ENCODE measurements at regions not wholly inside any gene's neighbourhood (a gene's known extent, or its start where the extent isn't known, plus 50 kb on each side); places are given as distances from the start of the nearest gene placed in this dataset.
"Not testable (repeated sequence)": the region's sequence is repeated elsewhere in the genome, so short reads cannot be mapped to it uniquely, and the experiment has no call there.

DNA sequence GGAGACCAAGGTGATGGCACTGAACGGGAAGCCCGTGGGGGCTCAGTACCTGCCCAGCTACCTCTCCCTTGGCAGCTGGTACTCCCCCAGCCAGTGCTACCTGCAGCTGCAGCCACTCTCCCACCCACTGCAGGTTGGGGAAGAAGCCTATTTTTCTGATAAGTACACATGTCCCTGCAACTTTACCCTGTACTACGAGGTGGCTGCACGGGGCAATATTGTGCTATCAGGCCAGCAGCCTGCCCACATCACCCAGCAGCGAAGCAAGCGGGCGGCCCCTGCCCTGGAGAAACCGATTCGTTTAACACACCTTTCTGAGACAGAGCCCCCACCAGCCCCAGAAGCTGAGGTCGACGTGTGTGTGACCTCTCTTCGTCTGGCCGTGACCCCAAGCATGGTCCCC lies 1246.2 kb upstream of the PHF14 start:
- H3K4me1 ChIP-seq (ENCODE audit: low read length); H3F3A ChIP-seq (ENCODE audit: insufficient read depth, low read length); H3K79me2 ChIP-seq (ENCODE audit: low read length); H3K36me3 ChIP-seq (replicated peaks; ENCODE audit: insufficient read depth, low read length); H3K27ac ChIP-seq (ENCODE audit: low read length); H4K20me1 ChIP-seq (ENCODE audit: insufficient read depth, low read length); H2AFZ ChIP-seq (ENCODE audit: low read length); H3K9ac ChIP-seq (ENCODE audit: low read length); DNase-seq; H3K9me3 ChIP-seq (replicated peaks; ENCODE audit: insufficient read depth, low read length); H3K4me3 ChIP-seq (ENCODE audit: low read length); H3K27me3 ChIP-seq (replicated peaks; ENCODE audit: insufficient read depth, low read length); H3K4me2 ChIP-seq (ENCODE audit: low read depth, low read length); H3K9me2 ChIP-seq (replicated peaks; ENCODE audit: insufficient read depth, low read length): not testable (repeated sequence)

DNA sequence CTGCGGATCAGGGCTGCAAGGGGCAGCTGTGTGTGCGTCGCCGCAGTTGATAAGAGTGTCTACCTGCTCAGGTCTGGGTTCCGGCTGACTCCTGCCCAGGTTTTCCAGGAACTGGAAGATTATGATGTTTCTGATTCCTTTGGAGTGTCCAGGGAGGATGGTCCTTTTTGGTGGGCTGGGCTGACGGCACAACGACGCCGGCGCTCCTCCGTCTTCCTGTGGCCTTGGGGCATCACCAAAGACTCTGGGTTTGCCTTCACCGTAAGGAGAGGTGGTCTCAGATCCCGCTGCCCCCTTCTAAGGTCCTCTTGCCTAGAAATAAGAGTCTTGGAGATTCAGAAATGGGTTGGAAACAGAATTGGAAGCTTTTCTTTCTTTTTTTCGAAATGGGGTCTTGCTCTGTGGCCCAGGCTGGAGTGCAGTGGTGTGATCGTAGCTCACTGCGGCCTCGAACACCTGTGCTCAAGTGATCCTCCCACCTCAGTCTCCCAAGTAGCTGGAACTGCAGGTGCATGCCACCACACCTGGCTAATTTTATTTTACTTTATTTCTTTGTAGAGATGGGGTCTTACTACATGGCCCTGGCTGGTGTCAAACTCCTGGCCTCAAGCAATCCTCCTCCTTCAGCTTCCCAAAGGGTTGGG lies 1245.5 kb upstream of the PHF14 start:
- not testable (repeated sequence) for H3K36me3 ChIP-seq (replicated peaks; ENCODE audit: insufficient read depth, low read length); H3K79me2 ChIP-seq (ENCODE audit: low read length); H4K20me1 ChIP-seq (ENCODE audit: insufficient read depth, low read length); H3F3A ChIP-seq (ENCODE audit: insufficient read depth, low read length); H3K27ac ChIP-seq (ENCODE audit: low read length); H3K4me1 ChIP-seq (ENCODE audit: low read length); DNase-seq; H3K27me3 ChIP-seq (replicated peaks; ENCODE audit: insufficient read depth, low read length); H3K4me3 ChIP-seq (ENCODE audit: low read length); H2AFZ ChIP-seq (ENCODE audit: low read length); H3K9ac ChIP-seq (ENCODE audit: low read length); H3K4me2 ChIP-seq (ENCODE audit: low read depth, low read length); H3K9me2 ChIP-seq (replicated peaks; ENCODE audit: insufficient read depth, low read length); H3K9me3 ChIP-seq (replicated peaks; ENCODE audit: insufficient read depth, low read length)

DNA sequence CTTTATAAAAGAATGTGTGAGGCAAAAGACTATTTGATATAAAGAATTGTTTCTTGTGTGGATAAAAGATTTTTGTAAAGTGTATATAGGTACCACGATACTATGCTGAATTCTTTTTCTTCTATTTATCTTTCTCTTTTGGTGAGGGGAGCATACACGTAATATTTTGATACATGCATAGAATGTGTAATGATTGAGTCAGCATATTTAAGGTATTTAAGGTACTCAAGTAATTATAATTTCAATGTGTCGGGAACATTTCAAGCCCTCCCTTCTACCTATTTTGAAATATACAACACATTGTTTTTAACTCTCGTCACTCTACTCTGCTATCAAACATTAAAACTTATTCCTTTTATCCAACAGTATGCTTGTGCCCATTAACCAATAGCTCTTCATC lies 1221.6 kb upstream of the PHF14 start:
- H3K9ac ChIP-seq (ENCODE audit: low read length), result no peak overlapping the region
- no peak overlapping the region for H3K4me3 ChIP-seq (ENCODE audit: low read length)
- H3K4me2 ChIP-seq (ENCODE audit: low read depth, low read length), result no peak overlapping the region
- TF ChIP-seq EZH2 (optimal IDR thresholded peaks at IDR 0.05; ENCODE audit: low read depth, low read length), result no peak
- TF ChIP-seq, protein P1, sequence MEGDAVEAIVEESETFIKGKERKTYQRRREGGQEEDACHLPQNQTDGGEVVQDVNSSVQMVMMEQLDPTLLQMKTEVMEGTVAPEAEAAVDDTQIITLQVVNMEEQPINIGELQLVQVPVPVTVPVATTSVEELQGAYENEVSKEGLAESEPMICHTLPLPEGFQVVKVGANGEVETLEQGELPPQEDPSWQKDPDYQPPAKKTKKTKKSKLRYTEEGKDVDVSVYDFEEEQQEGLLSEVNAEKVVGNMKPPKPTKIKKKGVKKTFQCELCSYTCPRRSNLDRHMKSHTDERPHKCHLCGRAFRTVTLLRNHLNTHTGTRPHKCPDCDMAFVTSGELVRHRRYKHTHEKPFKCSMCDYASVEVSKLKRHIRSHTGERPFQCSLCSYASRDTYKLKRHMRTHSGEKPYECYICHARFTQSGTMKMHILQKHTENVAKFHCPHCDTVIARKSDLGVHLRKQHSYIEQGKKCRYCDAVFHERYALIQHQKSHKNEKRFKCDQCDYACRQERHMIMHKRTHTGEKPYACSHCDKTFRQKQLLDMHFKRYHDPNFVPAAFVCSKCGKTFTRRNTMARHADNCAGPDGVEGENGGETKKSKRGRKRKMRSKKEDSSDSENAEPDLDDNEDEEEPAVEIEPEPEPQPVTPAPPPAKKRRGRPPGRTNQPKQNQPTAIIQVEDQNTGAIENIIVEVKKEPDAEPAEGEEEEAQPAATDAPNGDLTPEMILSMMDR (IDR thresholded peaks at IDR 0.05; ENCODE audit: low read length), result no peak
- no peak for TF ChIP-seq EZH2phosphoT487 (IDR thresholded peaks at IDR 0.05; ENCODE audit: low read length)
- H2AFZ ChIP-seq (ENCODE audit: low read length), result no peak overlapping the region
- no peaks in the 10 kb centered on the region for H3K36me3 ChIP-seq (replicated peaks; ENCODE audit: insufficient read depth, low read length)
- no peak overlapping the region for H3K27ac ChIP-seq (ENCODE audit: low read length)
- no peak for DNase-seq
- H4K20me1 ChIP-seq (ENCODE audit: insufficient read depth, low read length), result no peaks in the 10 kb centered on the region
- H3K27me3 ChIP-seq (replicated peaks; ENCODE audit: insufficient read depth, low read length), result no peaks in the 10 kb centered on the region
- H3K9me3 ChIP-seq (replicated peaks; ENCODE audit: insufficient read depth, low read length), result no peaks in the 10 kb centered on the region
- H3F3A ChIP-seq (ENCODE audit: insufficient read depth, low read length), result no peaks in the 10 kb centered on the region
- no peaks in the 10 kb centered on the region for H3K9me2 ChIP-seq (replicated peaks; ENCODE audit: insufficient read depth, low read length)
- no peaks in the 10 kb centered on the region for H3K4me1 ChIP-seq (ENCODE audit: low read length)
- H3K79me2 ChIP-seq (ENCODE audit: low read length), result no peaks in the 10 kb centered on the region

DNA sequence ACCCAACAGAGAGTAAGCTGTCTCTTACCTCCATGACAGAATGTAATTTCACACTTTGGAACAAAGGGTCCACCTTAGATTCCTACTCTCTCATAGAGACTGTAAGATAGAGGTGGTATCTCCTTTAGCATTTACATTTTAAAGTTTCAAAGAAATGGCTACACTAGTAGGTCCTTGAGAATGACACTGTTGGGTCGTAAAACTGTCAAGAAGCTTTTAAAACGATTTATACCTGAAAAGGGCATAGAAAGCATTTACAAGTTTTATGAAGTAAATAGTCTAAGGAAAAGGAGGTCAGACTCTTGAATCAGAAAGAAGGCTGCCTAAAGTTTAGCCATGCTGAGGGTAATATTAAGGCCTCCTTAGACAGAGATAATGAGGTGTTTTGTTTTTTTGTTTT lies 1212.4 kb upstream of the PHF14 start:
- TF ChIP-seq EZH2phosphoT487 (IDR thresholded peaks at IDR 0.05; ENCODE audit: low read length) (no peak), EZH2 (optimal IDR thresholded peaks at IDR 0.05; ENCODE audit: low read depth, low read length) (no peak)
- TF ChIP-seq, protein P1 (IDR thresholded peaks at IDR 0.05; ENCODE audit: low read length), result no peak
- Histone ChIP-seq H3K4me2 (ENCODE audit: low read depth, low read length) (no peak overlapping the region), H3K9ac (ENCODE audit: low read length) (no peak overlapping the region), H3K9me2 (replicated peaks; ENCODE audit: insufficient read depth, low read length) (no peaks in the 10 kb centered on the region), H3F3A (ENCODE audit: insufficient read depth, low read length) (no peaks in the 10 kb centered on the region), H2AFZ (ENCODE audit: low read length) (no peak overlapping the region), H3K36me3 (replicated peaks; ENCODE audit: insufficient read depth, low read length) (no peaks in the 10 kb centered on the region), H3K9me3 (replicated peaks; ENCODE audit: insufficient read depth, low read length) (no peaks in the 10 kb centered on the region), H3K4me1 (ENCODE audit: low read length) (no peaks in the 10 kb centered on the region), H4K20me1 (ENCODE audit: insufficient read depth, low read length) (no peaks in the 10 kb centered on the region), H3K79me2 (ENCODE audit: low read length) (no peaks in the 10 kb centered on the region), H3K27ac (ENCODE audit: low read length) (no peak overlapping the region), H3K27me3 (replicated peaks; ENCODE audit: insufficient read depth, low read length) (no peaks in the 10 kb centered on the region), H3K4me3 (ENCODE audit: low read length) (no peak overlapping the region)
- no peak for DNase-seq

Measured in MM.1S (cell line).